ENCODE measurements at regions not wholly inside any gene's neighbourhood (a gene's known extent, or its start where the extent isn't known, plus 50 kb on each side); places are given as distances from the start of the nearest gene placed in this dataset.

DNA sequence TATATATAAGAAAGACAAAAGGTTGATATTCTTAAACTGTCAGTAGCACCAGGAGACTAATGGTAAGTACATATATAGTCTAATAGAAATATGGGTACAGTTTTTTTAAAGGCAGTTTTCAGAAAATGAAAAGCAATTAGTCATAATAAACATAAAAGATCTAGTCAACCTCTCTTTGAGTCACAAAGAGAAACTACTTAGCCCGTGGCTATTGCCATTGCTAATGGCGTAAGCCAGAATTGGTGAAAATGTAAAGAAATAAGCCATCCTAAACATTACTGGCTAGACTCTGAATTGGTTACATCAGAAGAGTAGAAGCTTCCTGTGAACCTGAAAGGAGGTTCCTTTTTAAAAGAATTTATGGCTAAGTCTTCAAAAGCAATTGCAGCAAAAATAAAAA is 668.7 kb upstream of the CPEB2 start:
- Histone ChIP-seq H2AFZ (ENCODE audit: low read length) (no peak overlapping the region), H2BK15ac (ENCODE audit: low read length) (no peak overlapping the region), H3K4me3 (ENCODE audit: extremely low read depth in 1 of 4, insufficient read depth in 2 of 4, low read depth in 3 of 4, low read length in 4 of 4) (no peak overlapping the region), H3K18ac (ENCODE audit: extremely low read depth, low read length) (no peak overlapping the region), H3K9ac (replicated peaks in 1 of 4; ENCODE audit: extremely low read depth in 1 of 4, low read depth in 3 of 4, low read length in 3 of 4) (no peak overlapping the region), H3K27me3 (replicated peaks in 1 of 4; ENCODE audit: control insufficient read depth in 3 of 4, extremely low read depth in 1 of 4, insufficient read depth in 3 of 4, low read length in 3 of 4) (no peaks in the 10 kb centered on the region), H3K4ac (replicated peaks; ENCODE audit: insufficient read length, low read depth, low read length) (no peak overlapping the region), H3K27ac (ENCODE audit: low read depth, low read length) (no peak overlapping the region), H3K23ac (ENCODE audit: insufficient read length) (no peak overlapping the region), H3K79me2 (ENCODE audit: control insufficient read depth in 1 of 2, insufficient read depth in 2 of 2, low read length in 2 of 2) (no peaks in the 10 kb centered on the region), H3K4me1 (replicated peaks in 1 of 4; ENCODE audit: control insufficient read depth in 3 of 4, insufficient read depth in 4 of 4, low read length in 3 of 4) (no peaks in the 10 kb centered on the region), H4K8ac (ENCODE audit: extremely low read depth, insufficient read depth, low read length) (no peak overlapping the region), H4K5ac (ENCODE audit: insufficient read length, low read depth, low read length) (no peak overlapping the region), H2BK20ac (ENCODE audit: low read length) (no peak overlapping the region), H3K79me1 (ENCODE audit: low read depth, low read length) (no peaks in the 10 kb centered on the region), H4K20me1 (replicated peaks in 1 of 2; ENCODE audit: control insufficient read depth in 1 of 2, insufficient read depth in 2 of 2, low read length in 2 of 2) (no peaks in the 10 kb centered on the region), H3K23me2 (ENCODE audit: low read depth, low read length) (no peaks in the 10 kb centered on the region), H2BK5ac (ENCODE audit: low read depth, low read length) (no peak overlapping the region), H3K4me2 (ENCODE audit: insufficient read depth in 1 of 2, low read depth in 2 of 2, low read length in 2 of 2) (no peak overlapping the region), H2BK120ac (replicated peaks; ENCODE audit: low read depth, low read length) (no peak overlapping the region), H3K14ac (ENCODE audit: insufficient read length) (no peak overlapping the region), H3K36me3 (ENCODE audit: control insufficient read depth in 2 of 4, insufficient read depth in 4 of 4, low read length in 3 of 4) (no peaks in the 10 kb centered on the region), H4K91ac (replicated peaks; ENCODE audit: insufficient read length, low read length) (no peak overlapping the region), H2BK12ac (ENCODE audit: low read depth, low read length) (no peak overlapping the region), H3K56ac (replicated peaks; ENCODE audit: insufficient read length, low read depth, low read length) (no peak overlapping the region), H2AK5ac (ENCODE audit: low read depth, low read length) (no peak overlapping the region), H3K9me3 (ENCODE audit: insufficient read depth in 2 of 2, low read depth in 1 of 2, low read length in 1 of 2) (no peaks in the 10 kb centered on the region; a peak in 1 of 4 replicates)
- WGBS, 2 experiments (ENCODE audit: extremely low coverage in 1 of 2, insufficient coverage in 1 of 2, insufficient read length in 1 of 2, insufficient replicate concordance in 2 of 2, low coverage in 1 of 2, low lambda C conversion rate in 2 of 2, missing lambda C conversion rate in 1 of 2): 96% methylated on average over 2 of the region's 2 CpGs; no CpG with 5 or more reads in 1 of the 2 experiments
- POLR2A ChIA-PET (ENCODE audit: partially characterized antibody): no interaction called here
- TF ChIP-seq HDAC6 (IDR thresholded peaks at IDR 0.05; ENCODE audit: low read depth, low read length) (no peak), KDM4A (IDR thresholded peaks at IDR 0.05; ENCODE audit: low read depth, low read length, severe bottlenecking) (no peak), CHD1 (IDR thresholded peaks at IDR 0.05; ENCODE audit: low read depth, low read length) (no peak), YY1 (IDR thresholded peaks at IDR 0.05; ENCODE audit: low read depth, low read length) (no peak), SIX5 (IDR thresholded peaks at IDR 0.05; ENCODE audit: low read depth, low read length) (no peak), GABPA (IDR thresholded peaks at IDR 0.05; ENCODE audit: borderline replicate concordance, insufficient read depth, low read length) (no peak), SP2 (IDR thresholded peaks at IDR 0.05; ENCODE audit: low read length) (no peak), KDM5A (IDR thresholded peaks at IDR 0.05; ENCODE audit: low read length) (no peak), SIRT6 (IDR thresholded peaks at IDR 0.05; ENCODE audit: low read length) (no peak), POLR2AphosphoS5 (IDR thresholded peaks at IDR 0.05; ENCODE audit: low read depth, low read length) (no peak), EGR1 (IDR thresholded peaks at IDR 0.05; ENCODE audit: borderline replicate concordance, low read depth, low read length) (no peak), CBX5 (IDR thresholded peaks at IDR 0.05; ENCODE audit: low read depth, low read length) (no peak), BCL11A (IDR thresholded peaks at IDR 0.05; ENCODE audit: low read depth in 2 of 2, low read length in 2 of 2) (no peak), SP4 (IDR thresholded peaks at IDR 0.05; ENCODE audit: low read length) (no peak), CBX8 (IDR thresholded peaks at IDR 0.05; ENCODE audit: borderline replicate concordance, low read depth, low read length) (no peak)
- no peak for DNase-seq (ENCODE audit: low read depth in 1 of 2, low spot score in 2 of 2)
- CTCF ChIA-PET (ENCODE audit: partially characterized antibody): no interaction called here
- no peak for FAIRE-seq

Measured in H1 (cell line).